HEK293 (cell line): ENCODE measurements at regions not wholly inside any gene's neighbourhood (a gene's known extent, or its start where the extent isn't known, plus 50 kb on each side); places are given as distances from the start of the nearest gene placed in this dataset.

Experiments
- CTCF ChIA-PET: fragments of 350-600 bp; formaldehyde crosslinking; extraction: SDS; loops from one replicate; lab custom pipeline; 2021; ENCODE audit warnings: antibody characterized with exemption; lab: Yijun Ruan, JAX
- POLR2A ChIA-PET: fragments of 300-600 bp; formaldehyde crosslinking; extraction: SDS; loops from one replicate; lab custom pipeline; 2020; ENCODE audit warnings: antibody characterized with exemption, inconsistent platforms; lab: Yijun Ruan, JAX
- H3K27ac ChIP-seq: fragments of 200-500 bp; sonication (Bioruptor generic); 2 replicates; pipeline ENCODE4 v1.5.1; 2014; ENCODE audit warnings: low read depth, low read length, control low read depth, inconsistent platforms; ENCODE audit errors: extremely low read depth
- H3K36me3 ChIP-seq, 2 experiments: fragments of 200-500 bp in 1 of 2; sonication (Bioruptor generic) in 1 of 2; 1 replicate in 1 of 2; 2 replicates in 1 of 2; pipeline ENCODE4 v1.5.1; 2014 to 2017; ENCODE audit warnings: inconsistent platforms in 2 of 2, low read length in 2 of 2; ENCODE audit not compliant: control insufficient read depth in 2 of 2, insufficient read depth in 1 of 2
- H3K4me1 ChIP-seq: fragments of 200-500 bp; sonication (Bioruptor generic); 2 replicates; pipeline ENCODE4 v1.5.1; 2014; ENCODE audit warnings: mild to moderate bottlenecking, low read length, inconsistent platforms; ENCODE audit not compliant: control insufficient read depth, insufficient read depth
- H3K4me3 ChIP-seq: 2 replicates; pipeline ENCODE4 v1.5.1; 2011; ENCODE audit warnings: low read depth, mild to moderate bottlenecking, control low read depth, low read length, moderate library complexity
- H3K9me3 ChIP-seq: fragments of 200-500 bp; sonication (Bioruptor generic); 2 replicates; pipeline ENCODE4 v1.5.1; 2014; ENCODE audit warnings: low read depth, low read length, inconsistent platforms; ENCODE audit not compliant: control insufficient read depth, insufficient read depth
- GFI1B ChIP-seq: fragments of 450-650 bp; formaldehyde crosslinking; IDR thresholded peaks from 2 replicates; pipeline ENCODE4 v1.5.1; 2016; ENCODE audit warnings: missing biosample characterization, missing genetic modification characterization
- ZBTB8A ChIP-seq: fragments of 450-650 bp; formaldehyde crosslinking; IDR thresholded peaks from 2 replicates; pipeline ENCODE4 v1.5.1; 2016; ENCODE audit warnings: missing biosample characterization, missing genetic modification characterization
- ZNF23 ChIP-seq: fragments of 450-650 bp; formaldehyde crosslinking; IDR thresholded peaks from 2 replicates; pipeline ENCODE4 v1.5.1; 2016; ENCODE audit warnings: missing biosample characterization, missing genetic modification characterization, borderline replicate concordance
- ZNF274 ChIP-seq, 2 experiments: fragments of 200-500 bp in 1 of 2; fragments of 450-650 bp in 1 of 2; sonication (Bioruptor generic) in 1 of 2; formaldehyde crosslinking in 1 of 2; IDR thresholded peaks; 2 replicates each; pipeline versions ENCODE4 v1.5.1 to v1.6.1; 2014 to 2016; ENCODE audit warnings: borderline replicate concordance in 1 of 2, inconsistent platforms in 1 of 2, low read length in 1 of 2, missing biosample characterization in 1 of 2, missing genetic modification characterization in 1 of 2
- ZNF391 ChIP-seq: fragments of 450-650 bp; formaldehyde crosslinking; IDR thresholded peaks from 2 replicates; pipeline ENCODE4 v1.5.1; 2016; ENCODE audit warnings: low read depth, missing biosample characterization, missing genetic modification characterization, borderline replicate concordance
- ZNF488 ChIP-seq: fragments of 450-650 bp; formaldehyde crosslinking; IDR thresholded peaks from 2 replicates; pipeline ENCODE4 v1.5.1; 2016; ENCODE audit warnings: missing biosample characterization, missing genetic modification characterization
- ZNF510 ChIP-seq: fragments of 450-650 bp; formaldehyde crosslinking; IDR thresholded peaks from 2 replicates; pipeline ENCODE4 v1.5.1; 2018; ENCODE audit warnings: mild to moderate bottlenecking, missing genetic modification characterization, missing biosample characterization; ENCODE audit not compliant: insufficient replicate concordance
- ZNF624 ChIP-seq: fragments of 450-650 bp; formaldehyde crosslinking; IDR thresholded peaks from 2 replicates; pipeline ENCODE4 v1.5.1; 2017; ENCODE audit warnings: missing biosample characterization, missing genetic modification characterization
- ZNF664 ChIP-seq: fragments of 450-650 bp; formaldehyde crosslinking; IDR thresholded peaks from 2 replicates; pipeline ENCODE4 v1.5.1; 2016; ENCODE audit warnings: missing biosample characterization, missing genetic modification characterization
- ZNF776 ChIP-seq: fragments of 450-650 bp; formaldehyde crosslinking; IDR thresholded peaks from 2 replicates; pipeline ENCODE4 v1.5.0; 2017; ENCODE audit warnings: missing biosample characterization, missing genetic modification characterization, borderline replicate concordance
- ZNF785 ChIP-seq: fragments of 450-650 bp; formaldehyde crosslinking; IDR thresholded peaks from 2 replicates; pipeline ENCODE4 v1.5.1; 2016; ENCODE audit warnings: missing biosample characterization, missing genetic modification characterization
- TF ChIP-seq, protein P1 (sequence below): fragments of 450-650 bp; formaldehyde crosslinking; IDR thresholded peaks from 2 replicates; pipeline ENCODE4 v1.5.1; 2016; ENCODE audit warnings: missing biosample characterization, missing genetic modification characterization
- TF ChIP-seq, protein P2 (sequence below): fragments of 450-650 bp; formaldehyde crosslinking; IDR thresholded peaks from 2 replicates; pipeline ENCODE4 v1.5.1; 2016; ENCODE audit warnings: missing biosample characterization, missing genetic modification characterization
- TF ChIP-seq, protein P3 (sequence below): fragments of 450-650 bp; formaldehyde crosslinking; IDR thresholded peaks from 2 replicates; pipeline ENCODE4 v1.5.1; 2016; ENCODE audit warnings: missing biosample characterization, missing genetic modification characterization
- TF ChIP-seq, protein P4 (sequence below): fragments of 450-650 bp; formaldehyde crosslinking; conservative IDR thresholded peaks from 2 replicates; pipeline ENCODE4 v1.5.1; 2016; ENCODE audit warnings: low read depth, missing biosample characterization, missing genetic modification characterization
- TF ChIP-seq, protein P5 (sequence below): fragments of 450-650 bp; formaldehyde crosslinking; IDR thresholded peaks from 2 replicates; pipeline ENCODE4 v1.5.1; 2016; ENCODE audit warnings: missing biosample characterization, missing genetic modification characterization
- TF ChIP-seq, protein P6 (sequence below): fragments of 450-650 bp; formaldehyde crosslinking; optimal IDR thresholded peaks from 2 replicates; pipeline ENCODE3; 2016; ENCODE audit warnings: missing biosample characterization, mild to moderate bottlenecking, missing genetic modification characterization
- TF ChIP-seq, protein P7 (sequence below): fragments of 450-650 bp; formaldehyde crosslinking; IDR thresholded peaks from 2 replicates; pipeline ENCODE4 v1.5.1; 2016; ENCODE audit warnings: missing biosample characterization, missing genetic modification characterization, low read depth
- TF ChIP-seq, protein P8 (sequence below): fragments of 450-650 bp; formaldehyde crosslinking; IDR thresholded peaks from 2 replicates; pipeline ENCODE4 v1.5.1; 2017; ENCODE audit warnings: missing biosample characterization, mild to moderate bottlenecking, missing genetic modification characterization, moderate library complexity

- no peak for TF ChIP-seq ZNF785 (tag by site-specific recombination)
- TF ChIP-seq, protein P1, sequence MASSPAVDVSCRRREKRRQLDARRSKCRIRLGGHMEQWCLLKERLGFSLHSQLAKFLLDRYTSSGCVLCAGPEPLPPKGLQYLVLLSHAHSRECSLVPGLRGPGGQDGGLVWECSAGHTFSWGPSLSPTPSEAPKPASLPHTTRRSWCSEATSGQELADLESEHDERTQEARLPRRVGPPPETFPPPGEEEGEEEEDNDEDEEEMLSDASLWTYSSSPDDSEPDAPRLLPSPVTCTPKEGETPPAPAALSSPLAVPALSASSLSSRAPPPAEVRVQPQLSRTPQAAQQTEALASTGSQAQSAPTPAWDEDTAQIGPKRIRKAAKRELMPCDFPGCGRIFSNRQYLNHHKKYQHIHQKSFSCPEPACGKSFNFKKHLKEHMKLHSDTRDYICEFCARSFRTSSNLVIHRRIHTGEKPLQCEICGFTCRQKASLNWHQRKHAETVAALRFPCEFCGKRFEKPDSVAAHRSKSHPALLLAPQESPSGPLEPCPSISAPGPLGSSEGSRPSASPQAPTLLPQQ (tag by site-specific recombination), result no peak
- TF ChIP-seq ZBTB8A (tag by site-specific recombination), result no peak
- TF ChIP-seq ZNF510 (tag by site-specific recombination), result no peak
These were observed 441.0 kb upstream of the MAP2 start (continued) for GRCh38 chr2:208982831-208983230.

DNA sequence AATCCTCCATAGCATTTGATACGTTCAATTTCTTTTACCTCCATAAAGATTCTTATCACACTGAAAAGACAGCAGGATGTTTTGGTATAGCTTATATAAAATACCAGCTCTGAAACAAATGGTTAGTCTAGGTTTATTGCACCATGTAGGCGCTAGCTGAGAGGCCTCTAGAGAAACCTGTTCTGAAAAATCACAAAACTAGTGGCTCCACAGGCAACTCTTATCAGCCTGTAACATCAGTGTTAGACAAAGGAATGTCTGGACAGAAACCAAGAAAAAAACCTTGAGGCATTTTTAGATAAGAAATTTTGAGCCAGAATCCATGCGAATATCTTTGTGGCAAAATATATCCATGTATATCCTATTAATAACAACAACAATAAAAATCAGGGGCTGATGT, 440.4 kb upstream of the MAP2 start:
- Histone ChIP-seq H3K4me1 (no peaks in the 10 kb centered on the region), H3K4me3 (no peak overlapping the region), H3K27ac (no peak overlapping the region), H3K36me3 (no peaks in the 10 kb centered on the region), H3K9me3 (no peaks in the 10 kb centered on the region)
- POLR2A ChIA-PET, result no interaction called here
- CTCF ChIA-PET, result no interaction called here
- TF ChIP-seq ZNF776 (tag by site-specific recombination) (no peak), ZNF664 (tag by site-specific recombination) (no peak), ZNF274 (IDR thresholded peaks at IDR 0.05; ENCODE audit: low read length) (no peak), ZNF274 (tag by site-specific recombination; IDR thresholded peaks at IDR 0.05; ENCODE audit: borderline replicate concordance) (no peak), ZNF23 (tag by site-specific recombination) (no peak), ZNF391 (tag by site-specific recombination) (no peak), ZNF488 (tag by site-specific recombination) (no peak), ZNF624 (tag by site-specific recombination) (no peak), GFI1B (tag by site-specific recombination) (no peak)
- TF ChIP-seq, protein P2, sequence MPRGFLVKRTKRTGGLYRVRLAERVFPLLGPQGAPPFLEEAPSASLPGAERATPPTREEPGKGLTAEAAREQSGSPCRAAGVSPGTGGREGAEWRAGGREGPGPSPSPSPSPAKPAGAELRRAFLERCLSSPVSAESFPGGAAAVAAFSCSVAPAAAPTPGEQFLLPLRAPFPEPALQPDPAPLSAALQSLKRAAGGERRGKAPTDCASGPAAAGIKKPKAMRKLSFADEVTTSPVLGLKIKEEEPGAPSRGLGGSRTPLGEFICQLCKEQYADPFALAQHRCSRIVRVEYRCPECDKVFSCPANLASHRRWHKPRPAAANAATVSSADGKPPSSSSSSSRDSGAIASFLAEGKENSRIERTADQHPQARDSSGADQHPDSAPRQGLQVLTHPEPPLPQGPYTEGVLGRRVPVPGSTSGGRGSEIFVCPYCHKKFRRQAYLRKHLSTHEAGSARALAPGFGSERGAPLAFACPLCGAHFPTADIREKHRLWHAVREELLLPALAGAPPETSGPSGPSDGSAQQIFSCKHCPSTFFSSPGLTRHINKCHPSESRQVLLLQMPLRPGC (tag by site-specific recombination), result no peak
- TF ChIP-seq, protein P3, sequence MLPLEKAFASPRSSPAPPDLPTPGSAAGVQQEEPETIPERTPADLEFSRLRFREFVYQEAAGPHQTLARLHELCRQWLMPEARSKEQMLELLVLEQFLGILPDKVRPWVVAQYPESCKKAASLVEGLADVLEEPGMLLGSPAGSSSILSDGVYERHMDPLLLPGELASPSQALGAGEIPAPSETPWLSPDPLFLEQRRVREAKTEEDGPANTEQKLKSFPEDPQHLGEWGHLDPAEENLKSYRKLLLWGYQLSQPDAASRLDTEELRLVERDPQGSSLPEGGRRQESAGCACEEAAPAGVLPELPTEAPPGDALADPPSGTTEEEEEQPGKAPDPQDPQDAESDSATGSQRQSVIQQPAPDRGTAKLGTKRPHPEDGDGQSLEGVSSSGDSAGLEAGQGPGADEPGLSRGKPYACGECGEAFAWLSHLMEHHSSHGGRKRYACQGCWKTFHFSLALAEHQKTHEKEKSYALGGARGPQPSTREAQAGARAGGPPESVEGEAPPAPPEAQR, result no peak
- TF ChIP-seq, protein P4, sequence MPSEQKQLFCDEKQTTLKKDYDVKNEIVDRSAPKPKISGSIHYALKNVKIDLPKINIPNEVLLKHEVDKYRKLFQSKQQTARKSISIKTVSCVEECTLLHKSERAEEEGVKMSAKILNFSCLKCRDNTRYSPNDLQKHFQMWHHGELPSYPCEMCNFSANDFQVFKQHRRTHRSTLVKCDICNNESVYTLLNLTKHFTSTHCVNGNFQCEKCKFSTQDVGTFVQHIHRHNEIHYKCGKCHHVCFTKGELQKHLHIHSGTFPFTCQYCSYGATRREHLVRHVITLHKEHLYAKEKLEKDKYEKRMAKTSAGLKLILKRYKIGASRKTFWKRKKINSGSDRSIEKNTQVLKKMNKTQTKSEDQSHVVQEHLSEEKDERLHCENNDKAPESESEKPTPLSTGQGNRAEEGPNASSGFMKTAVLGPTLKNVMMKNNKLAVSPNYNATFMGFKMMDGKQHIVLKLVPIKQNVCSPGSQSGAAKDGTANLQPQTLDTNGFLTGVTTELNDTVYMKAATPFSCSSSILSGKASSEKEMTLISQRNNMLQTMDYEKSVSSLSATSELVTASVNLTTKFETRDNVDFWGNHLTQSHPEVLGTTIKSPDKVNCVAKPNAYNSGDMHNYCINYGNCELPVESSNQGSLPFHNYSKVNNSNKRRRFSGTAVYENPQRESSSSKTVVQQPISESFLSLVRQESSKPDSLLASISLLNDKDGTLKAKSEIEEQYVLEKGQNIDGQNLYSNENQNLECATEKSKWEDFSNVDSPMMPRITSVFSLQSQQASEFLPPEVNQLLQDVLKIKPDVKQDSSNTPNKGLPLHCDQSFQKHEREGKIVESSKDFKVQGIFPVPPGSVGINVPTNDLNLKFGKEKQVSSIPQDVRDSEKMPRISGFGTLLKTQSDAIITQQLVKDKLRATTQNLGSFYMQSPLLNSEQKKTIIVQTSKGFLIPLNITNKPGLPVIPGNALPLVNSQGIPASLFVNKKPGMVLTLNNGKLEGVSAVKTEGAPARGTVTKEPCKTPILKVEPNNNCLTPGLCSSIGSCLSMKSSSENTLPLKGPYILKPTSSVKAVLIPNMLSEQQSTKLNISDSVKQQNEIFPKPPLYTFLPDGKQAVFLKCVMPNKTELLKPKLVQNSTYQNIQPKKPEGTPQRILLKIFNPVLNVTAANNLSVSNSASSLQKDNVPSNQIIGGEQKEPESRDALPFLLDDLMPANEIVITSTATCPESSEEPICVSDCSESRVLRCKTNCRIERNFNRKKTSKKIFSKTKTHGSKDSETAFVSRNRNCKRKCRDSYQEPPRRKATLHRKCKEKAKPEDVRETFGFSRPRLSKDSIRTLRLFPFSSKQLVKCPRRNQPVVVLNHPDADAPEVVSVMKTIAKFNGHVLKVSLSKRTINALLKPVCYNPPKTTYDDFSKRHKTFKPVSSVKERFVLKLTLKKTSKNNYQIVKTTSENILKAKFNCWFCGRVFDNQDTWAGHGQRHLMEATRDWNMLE (tag by site-specific recombination), result no peak
- TF ChIP-seq, protein P5, sequence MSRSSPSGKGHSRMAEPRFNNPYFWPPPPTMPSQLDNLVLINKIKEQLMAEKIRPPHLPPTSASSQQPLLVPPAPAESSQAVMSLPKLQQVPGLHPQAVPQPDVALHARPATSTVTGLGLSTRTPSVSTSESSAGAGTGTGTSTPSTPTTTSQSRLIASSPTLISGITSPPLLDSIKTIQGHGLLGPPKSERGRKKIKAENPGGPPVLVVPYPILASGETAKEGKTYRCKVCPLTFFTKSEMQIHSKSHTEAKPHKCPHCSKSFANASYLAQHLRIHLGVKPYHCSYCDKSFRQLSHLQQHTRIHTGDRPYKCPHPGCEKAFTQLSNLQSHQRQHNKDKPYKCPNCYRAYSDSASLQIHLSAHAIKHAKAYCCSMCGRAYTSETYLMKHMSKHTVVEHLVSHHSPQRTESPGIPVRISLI (tag by site-specific recombination), result no peak
- TF ChIP-seq, protein P6, sequence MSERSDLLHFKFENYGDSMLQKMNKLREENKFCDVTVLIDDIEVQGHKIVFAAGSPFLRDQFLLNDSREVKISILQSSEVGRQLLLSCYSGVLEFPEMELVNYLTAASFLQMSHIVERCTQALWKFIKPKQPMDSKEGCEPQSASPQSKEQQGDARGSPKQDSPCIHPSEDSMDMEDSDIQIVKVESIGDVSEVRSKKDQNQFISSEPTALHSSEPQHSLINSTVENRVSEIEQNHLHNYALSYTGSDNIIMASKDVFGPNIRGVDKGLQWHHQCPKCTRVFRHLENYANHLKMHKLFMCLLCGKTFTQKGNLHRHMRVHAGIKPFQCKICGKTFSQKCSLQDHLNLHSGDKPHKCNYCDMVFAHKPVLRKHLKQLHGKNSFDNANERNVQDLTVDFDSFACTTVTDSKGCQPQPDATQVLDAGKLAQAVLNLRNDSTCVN (tag by site-specific recombination), result no peak
- TF ChIP-seq, protein P7, sequence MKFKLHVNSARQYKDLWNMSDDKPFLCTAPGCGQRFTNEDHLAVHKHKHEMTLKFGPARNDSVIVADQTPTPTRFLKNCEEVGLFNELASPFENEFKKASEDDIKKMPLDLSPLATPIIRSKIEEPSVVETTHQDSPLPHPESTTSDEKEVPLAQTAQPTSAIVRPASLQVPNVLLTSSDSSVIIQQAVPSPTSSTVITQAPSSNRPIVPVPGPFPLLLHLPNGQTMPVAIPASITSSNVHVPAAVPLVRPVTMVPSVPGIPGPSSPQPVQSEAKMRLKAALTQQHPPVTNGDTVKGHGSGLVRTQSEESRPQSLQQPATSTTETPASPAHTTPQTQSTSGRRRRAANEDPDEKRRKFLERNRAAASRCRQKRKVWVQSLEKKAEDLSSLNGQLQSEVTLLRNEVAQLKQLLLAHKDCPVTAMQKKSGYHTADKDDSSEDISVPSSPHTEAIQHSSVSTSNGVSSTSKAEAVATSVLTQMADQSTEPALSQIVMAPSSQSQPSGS, result no peak
- TF ChIP-seq, protein P8, sequence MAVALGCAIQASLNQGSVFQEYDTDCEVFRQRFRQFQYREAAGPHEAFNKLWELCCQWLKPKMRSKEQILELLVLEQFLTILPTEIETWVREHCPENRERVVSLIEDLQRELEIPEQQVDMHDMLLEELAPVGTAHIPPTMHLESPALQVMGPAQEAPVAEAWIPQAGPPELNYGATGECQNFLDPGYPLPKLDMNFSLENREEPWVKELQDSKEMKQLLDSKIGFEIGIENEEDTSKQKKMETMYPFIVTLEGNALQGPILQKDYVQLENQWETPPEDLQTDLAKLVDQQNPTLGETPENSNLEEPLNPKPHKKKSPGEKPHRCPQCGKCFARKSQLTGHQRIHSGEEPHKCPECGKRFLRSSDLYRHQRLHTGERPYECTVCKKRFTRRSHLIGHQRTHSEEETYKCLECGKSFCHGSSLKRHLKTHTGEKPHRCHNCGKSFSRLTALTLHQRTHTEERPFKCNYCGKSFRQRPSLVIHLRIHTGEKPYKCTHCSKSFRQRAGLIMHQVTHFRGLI (tag by site-specific recombination), result no peak
